IMR-90 (cell line): ENCODE measurements at regions not wholly inside any gene's neighbourhood (a gene's known extent, or its start where the extent isn't known, plus 50 kb on each side); places are given as distances from the start of the nearest gene placed in this dataset.
A peak's percentile ranks its signal among the peaks of the same experiment; 100 is the strongest.

Experiments used
- CEBPB ChIP-seq: IDR thresholded peaks from 2 replicates; pipeline ENCODE4 v1.6.1; 2012; ENCODE audit warnings: low read depth, low read length, improper control_type of control experiment
- CHD1 ChIP-seq: IDR thresholded peaks from 2 replicates; pipeline ENCODE4 v1.6.1; 2012; ENCODE audit warnings: low read depth, low read length, improper control_type of control experiment
- ELK1 ChIP-seq: fragments of 150-350 bp; IDR thresholded peaks from 2 replicates; pipeline ENCODE4 v1.6.1; 2016; ENCODE audit warnings: low read depth, mild to moderate bottlenecking, low read length, moderate library complexity, borderline replicate concordance
- FOS ChIP-seq: fragments of 150-350 bp; IDR thresholded peaks from 2 replicates; pipeline ENCODE4 v1.6.1; 2016; ENCODE audit warnings: low read depth, low read length
- MXI1 ChIP-seq: IDR thresholded peaks from 2 replicates; pipeline ENCODE4 v1.6.1; 2012; ENCODE audit warnings: low read depth, mild to moderate bottlenecking, low read length, moderate library complexity, borderline replicate concordance
- POLR2A ChIP-seq: IDR thresholded peaks from 2 replicates; pipeline ENCODE4 v1.6.1; 2012; ENCODE audit warnings: mild to moderate bottlenecking, low read depth, low read length
- RAD21 ChIP-seq: IDR thresholded peaks from 2 replicates; pipeline ENCODE4 v1.6.1; 2012; ENCODE audit warnings: low read length, improper control_type of control experiment
- RFX5 ChIP-seq: IDR thresholded peaks from 2 replicates; pipeline ENCODE4 v1.8.0; 2012; ENCODE audit warnings: low read depth, mild to moderate bottlenecking, low read length, moderate library complexity
- TF ChIP-seq, protein P1 (sequence below): conservative IDR thresholded peaks from 2 replicates; pipeline ENCODE4 v1.5.1; 2012; ENCODE audit warnings: mild to moderate bottlenecking, low read depth, low read length, improper control_type of control experiment
- TF ChIP-seq, protein P2 (sequence below): fragments of 150-350 bp; IDR thresholded peaks from 2 replicates; pipeline ENCODE4 v1.6.1; 2017; ENCODE audit warnings: mild to moderate bottlenecking, antibody characterized with exemption, low read length, low read depth

GRCh38 chr5:143679777-143680176 lies 132.2 kb upstream of the HMHB1 start:
- TF ChIP-seq ELK1 (no peak), POLR2A (no peak), RFX5 (no peak), CHD1 (no peak), RAD21 (no peak), CEBPB (no peak), FOS (peak; percentile 10; the same call in 1 of the 2 replicates), MXI1 (no peak)
- TF ChIP-seq, protein P1, sequence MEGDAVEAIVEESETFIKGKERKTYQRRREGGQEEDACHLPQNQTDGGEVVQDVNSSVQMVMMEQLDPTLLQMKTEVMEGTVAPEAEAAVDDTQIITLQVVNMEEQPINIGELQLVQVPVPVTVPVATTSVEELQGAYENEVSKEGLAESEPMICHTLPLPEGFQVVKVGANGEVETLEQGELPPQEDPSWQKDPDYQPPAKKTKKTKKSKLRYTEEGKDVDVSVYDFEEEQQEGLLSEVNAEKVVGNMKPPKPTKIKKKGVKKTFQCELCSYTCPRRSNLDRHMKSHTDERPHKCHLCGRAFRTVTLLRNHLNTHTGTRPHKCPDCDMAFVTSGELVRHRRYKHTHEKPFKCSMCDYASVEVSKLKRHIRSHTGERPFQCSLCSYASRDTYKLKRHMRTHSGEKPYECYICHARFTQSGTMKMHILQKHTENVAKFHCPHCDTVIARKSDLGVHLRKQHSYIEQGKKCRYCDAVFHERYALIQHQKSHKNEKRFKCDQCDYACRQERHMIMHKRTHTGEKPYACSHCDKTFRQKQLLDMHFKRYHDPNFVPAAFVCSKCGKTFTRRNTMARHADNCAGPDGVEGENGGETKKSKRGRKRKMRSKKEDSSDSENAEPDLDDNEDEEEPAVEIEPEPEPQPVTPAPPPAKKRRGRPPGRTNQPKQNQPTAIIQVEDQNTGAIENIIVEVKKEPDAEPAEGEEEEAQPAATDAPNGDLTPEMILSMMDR, result no peak
- TF ChIP-seq, protein P2, sequence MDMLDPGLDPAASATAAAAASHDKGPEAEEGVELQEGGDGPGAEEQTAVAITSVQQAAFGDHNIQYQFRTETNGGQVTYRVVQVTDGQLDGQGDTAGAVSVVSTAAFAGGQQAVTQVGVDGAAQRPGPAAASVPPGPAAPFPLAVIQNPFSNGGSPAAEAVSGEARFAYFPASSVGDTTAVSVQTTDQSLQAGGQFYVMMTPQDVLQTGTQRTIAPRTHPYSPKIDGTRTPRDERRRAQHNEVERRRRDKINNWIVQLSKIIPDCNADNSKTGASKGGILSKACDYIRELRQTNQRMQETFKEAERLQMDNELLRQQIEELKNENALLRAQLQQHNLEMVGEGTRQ, result no peak
